ENCODE measurements at regions not wholly inside any gene's neighbourhood (a gene's known extent, or its start where the extent isn't known, plus 50 kb on each side); places are given as distances from the start of the nearest gene placed in this dataset.

DNA sequence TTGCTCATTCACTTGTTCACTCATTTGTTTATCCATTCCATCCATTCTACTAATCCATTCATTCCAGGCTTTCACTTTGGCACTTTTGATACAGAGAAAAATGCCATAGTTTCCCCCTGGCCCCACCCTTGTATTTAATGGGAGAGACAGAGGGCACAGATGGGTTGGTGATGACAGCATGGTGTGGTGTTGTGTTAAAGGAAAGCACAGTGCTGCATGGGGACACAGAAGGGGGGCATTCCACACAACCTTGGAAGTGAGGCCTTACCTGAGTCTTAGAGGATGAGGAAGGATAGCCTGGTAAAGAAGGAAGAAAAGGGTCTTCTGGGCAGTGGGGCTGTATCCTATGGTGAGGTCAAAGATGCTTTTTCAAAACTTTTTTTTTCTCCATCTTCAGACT lies 248.5 kb upstream of the C11orf87 start:
- DNase-seq: no peak

DNA sequence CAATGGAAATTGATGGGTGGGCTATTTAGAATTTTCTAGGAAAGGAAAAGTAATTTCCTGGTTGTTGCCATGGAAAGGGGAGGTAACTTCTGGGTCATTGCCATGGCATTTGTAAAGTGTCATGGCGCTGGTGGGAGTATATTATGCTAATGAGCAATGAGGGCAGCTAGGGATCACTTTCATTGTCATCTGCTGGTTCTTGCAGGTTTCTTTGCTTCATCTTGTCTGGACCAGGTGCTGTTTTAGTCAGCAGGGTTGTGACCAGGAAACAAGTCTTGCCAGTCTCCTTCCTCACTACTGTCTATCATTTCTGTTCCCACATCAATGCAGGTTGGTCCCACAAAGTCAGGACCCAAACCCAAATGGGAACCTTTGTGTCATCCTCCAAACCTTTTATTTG lies 237.6 kb upstream of the C11orf87 start:
- no peak for DNase-seq

DNA sequence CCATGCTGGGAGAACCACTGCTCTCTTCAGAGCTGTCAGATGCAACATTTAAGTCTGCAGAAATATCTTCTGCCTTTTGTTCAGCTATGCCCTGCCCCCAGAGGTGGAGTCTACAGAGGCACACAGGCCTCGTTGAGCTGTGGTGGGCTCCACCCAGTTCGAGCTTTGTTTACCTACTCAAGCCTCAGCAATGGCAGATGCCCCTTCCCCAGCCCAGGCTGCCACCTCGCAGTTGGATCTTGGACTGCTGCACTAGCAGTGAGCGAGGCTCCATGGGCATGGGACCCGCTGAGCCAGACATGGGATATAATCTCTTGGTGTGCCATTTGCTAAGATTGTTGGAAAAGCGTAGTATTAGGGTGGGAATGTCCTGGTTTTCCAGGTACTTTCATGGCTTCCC lies 229.1 kb upstream of the C11orf87 start:
- no peak for DNase-seq

DNA sequence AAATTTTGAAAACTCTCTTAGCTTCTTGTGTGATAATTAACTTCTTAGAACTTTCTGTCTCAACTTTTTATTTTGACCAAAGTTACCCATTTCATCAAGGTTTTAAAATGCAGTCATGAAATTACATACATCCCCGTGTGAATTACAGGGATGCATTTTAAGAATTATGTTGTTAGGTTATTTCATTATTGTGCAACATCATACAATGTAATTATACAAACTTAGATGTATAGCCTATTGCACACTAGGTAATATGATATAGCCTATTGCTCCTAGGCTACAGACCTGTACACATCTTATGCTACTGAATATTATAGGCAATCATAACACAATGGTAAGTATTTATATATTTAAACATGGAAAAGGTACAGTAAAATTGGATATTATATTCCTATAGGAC lies 228.1 kb upstream of the C11orf87 start:
- no peak for DNase-seq

DNA sequence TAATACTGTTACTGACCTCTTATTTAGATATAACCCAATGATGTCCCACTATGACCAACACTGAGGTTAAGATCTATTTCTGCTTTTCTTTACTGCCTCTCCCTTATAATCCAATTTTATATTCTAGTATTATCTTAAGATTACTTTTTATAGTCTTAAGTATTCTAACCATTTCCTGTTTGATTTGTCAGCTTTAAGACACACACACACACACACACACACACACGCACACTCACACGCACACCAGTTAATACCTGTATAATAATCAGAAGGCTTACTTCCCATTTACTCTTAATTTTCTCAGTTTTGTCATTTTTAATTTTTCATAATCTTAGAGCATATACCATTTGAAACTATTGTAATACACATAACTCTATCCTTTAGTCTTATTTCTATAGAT lies 226.0 kb upstream of the C11orf87 start:
- no peak for DNase-seq

DNA sequence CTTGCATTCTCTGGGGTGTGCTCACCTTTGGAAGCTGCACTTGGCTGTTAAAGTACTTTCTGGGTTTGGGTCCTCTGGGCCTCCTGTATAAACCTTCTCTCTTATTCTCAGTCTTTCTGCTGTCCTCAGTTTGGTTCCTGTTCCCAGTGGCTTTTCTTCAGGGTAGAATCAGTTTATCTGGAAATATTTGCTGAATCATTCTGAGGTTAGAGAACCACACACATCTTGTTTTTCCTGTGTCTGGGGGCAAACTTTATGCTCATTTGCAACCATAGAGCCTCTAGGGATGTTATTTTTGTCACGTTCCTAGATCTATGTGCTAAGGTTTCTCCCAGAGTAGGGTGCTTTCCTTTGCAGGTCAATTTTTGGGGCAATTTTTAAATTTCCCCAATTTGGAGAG lies 224.3 kb upstream of the C11orf87 start:
- no peak for DNase-seq

DNA sequence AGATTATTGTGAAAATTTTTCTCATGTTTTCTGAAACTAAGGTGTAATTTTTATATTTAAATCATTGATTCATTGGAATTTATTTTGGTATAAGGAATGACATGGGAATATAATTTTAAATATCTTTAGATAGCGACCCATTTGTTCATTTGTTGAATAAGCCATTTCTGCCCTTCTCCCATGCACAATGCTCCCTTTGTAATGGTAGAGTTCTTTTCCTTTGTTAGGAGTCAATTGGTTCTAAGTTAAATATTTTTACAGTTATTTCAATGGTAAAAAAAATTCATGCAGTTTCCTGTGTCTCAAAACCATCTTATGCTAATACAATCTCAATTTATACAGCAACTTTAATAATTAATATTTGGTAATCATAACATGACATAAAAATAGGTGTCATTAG lies 218.8 kb upstream of the C11orf87 start:
- no peak for DNase-seq

DNA sequence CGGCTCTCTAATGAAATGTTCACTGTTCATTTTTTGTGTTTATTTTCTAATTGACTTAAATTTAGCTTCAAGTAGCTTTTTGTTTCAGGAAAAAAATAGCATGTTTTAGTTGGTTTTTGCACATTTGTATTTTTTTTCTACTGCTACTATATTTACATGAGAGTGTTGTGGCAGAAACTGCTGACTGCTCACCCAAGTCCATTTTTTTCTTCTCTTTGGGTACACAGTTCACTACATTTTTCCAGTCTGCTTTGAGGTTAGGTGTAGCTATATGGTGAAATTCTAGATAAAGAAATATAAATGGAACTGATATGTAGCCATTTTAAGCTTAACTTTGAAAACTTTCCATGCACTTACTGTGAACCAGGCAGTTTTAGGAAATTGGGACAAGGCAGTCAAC lies 216.7 kb upstream of the C11orf87 start:
- no peak for DNase-seq

DNA sequence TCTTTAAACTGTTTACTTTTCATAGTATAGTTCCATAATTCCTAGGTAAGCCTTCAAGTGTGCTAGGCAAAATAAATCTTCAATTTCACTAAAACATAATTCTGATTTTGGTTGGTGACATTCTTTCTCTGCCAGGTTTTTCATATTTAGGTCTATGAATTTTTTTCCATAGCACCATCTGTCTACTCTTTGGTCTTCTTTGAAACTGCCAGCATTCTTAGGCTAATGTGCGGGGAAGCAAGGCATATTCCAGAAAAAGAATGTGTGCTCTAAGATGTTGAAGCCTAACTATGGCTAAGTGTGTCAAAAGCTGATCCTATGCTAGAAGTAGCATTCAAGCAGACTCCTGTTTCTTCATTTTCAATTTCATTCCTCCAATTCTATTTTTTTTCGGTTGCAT lies 213.9 kb upstream of the C11orf87 start:
- DNase-seq: no peak

DNA sequence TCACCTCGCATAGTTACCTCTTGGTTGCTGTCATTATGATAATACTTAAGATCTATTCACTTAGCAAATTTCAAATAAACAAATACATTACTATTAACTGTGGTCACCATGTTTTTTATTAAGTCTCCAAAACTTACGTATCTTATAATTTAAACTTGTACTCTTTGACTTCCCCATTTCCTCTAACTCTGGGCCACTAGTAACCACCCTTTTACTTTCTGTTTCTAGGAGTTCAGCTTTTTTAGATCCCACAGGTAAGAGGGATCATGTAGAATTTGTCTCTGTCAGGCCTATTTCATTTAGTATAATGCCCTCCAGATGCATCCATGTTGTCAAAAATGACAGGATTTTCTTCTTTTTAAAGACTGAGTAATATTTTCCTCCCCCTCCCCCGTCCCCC lies 212.4 kb upstream of the C11orf87 start:
- no peak for DNase-seq

DNA sequence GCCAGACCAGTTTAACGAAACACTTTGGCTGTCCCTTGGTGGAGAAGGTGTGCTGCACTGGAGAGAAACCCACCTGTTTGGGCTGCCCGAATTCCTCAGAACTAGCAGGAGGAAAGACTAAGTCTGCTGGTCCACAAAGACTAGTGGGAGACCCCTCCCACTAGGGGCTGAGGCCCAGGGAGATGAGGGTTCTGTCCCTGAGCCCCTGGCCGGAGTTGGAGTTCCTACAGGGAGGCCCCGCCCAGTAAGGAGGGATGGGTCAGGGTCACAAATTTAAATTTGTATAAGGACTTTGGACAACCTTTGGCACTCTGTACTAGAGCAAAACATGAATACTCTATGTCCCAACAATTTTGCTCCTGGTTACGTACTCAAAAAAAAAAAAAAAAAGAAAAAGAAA lies 200.8 kb upstream of the C11orf87 start:
- no peak for DNase-seq

DNA sequence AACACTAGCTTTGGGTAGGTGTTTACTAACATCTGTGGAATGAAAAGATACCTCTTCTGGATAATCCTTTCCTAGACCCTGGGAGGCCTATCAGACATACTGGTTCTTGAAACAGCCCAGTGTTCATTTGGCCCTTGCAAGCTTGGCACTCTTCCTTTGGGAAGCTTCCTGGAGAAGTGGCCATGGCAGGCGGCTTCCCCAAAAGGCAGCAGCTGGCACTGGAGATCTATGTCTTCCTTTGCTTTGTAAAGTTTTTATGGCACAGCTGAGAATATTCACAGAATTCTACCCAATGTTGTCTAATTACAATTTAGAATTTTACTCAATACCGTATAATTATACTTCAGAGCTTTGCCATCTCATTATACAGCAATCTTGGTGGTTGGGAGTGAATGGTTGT lies 199.2 kb upstream of the C11orf87 start:
- no peak for DNase-seq

DNA sequence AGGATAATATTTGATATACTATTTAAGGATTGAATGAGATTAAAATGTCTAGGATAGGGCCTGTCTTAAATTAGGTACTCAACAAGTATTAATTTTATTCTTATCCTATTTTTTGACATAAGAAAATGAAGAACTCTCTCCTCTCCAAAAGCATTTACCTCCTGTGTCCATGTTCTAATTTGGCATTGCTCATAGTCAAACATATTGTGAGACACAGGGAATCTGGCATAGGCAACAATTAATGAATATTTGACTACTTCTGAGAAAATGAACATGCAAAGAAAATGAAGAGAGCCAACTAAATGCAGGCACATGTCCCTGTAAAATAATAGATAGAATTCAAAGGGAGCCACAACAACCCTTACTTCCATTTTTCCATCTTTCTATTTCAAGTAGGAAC lies 198.5 kb upstream of the C11orf87 start:
- no peak for DNase-seq

DNA sequence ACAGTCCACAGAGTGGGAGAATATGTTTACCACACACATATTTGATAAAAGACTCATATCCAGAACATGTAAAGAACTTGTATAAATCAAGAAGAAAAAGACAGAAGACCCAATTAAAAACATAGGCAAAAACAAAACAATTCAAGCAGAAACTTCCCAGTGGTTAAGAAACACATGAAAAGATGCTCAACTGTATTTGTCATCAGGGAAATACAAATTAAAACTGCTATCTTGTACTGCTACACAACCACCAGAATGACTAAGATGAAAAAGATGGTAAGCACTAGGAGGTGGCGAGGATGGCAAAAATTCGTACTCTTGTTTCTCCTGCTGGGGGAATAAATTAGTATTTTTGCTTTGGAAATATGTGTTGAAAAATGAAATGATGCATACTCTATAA lies 192.3 kb upstream of the C11orf87 start:
- DNase-seq: no peak

DNA sequence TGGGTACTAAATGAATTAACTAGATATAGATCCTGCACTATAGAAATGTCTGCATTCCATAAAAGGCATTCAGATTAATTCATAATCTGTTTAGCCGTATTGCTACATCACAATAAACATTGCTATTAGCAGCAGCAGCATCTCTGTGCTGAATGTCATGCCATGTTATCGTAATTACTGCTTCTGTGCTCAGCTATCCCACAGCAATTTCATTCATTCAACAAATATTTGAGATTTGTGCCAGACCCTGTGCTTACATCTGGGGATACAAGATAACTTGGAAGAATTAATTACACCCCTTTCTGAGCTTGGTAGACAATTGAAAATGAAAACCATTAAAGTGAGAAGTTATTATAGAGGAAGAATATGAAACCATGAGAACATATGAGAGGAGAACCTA lies 185.8 kb upstream of the C11orf87 start:
- no peak for DNase-seq

DNA sequence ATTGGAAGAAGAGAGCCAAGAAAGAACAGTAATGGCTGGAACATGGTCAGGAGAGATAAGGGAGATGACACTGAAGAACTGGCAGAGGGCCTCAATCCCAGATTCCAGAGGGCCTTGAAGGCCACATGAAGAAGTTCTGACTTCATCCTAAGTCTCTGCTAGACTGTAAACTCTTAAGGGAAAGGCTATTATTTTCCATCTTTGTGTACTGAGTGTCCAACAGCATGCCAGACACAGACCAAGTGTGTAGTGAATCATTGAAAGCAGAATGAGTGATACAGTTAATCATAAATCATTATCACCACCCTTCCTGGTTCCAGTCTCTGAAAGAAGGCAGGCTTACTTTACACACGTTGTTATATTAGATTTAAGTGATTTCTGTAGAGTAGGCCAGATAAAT lies 185.3 kb upstream of the C11orf87 start:
- no peak for DNase-seq

DNA sequence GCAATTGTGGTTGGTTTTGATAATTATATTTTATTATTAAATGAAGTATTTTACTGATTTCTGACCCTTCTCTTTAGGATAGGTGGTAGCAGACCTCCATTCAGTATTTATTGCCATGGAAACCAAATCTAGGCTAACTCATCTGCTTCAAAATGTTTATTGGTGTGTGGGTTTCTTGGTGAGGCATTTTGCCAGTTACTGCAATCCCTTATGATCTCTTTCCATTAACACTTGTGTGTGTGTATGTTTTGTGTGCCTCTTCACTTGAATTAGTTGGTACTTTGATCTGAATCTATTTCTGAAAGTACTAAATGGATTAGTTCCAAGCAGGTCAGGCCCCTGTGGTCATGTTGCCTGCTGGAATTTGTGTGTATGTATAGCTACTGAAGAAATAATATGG lies 184.4 kb upstream of the C11orf87 start:
- peak; percentile 34 for DNase-seq

DNA sequence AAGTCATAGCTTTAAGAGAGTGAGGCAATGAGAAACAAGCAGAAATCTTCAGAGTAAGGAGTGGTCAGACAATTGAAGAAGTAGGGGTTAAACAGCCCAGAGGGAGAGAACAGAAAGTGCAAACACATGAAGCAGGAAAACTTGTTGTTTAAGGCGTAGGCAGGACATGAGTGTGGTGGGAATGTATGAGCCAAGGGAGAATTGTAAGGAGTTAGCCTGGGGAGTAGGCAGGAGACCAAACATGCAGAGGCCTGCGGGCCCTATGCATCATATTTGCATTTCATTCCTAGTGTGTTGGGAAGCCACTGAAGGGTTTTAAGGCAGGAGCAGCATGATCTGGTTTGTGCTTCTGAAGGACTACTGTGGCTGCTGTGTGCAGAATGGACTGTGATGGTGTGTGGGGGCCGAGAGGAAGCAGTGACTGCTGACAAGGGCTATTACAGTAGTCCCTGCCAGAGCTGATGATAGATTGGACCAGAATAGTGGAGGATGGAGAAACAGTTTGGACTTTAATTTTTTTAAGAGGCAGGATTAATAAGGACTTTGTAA lies 179.9 kb upstream of the C11orf87 start:
- peak; percentile 39 for DNase-seq

DNA sequence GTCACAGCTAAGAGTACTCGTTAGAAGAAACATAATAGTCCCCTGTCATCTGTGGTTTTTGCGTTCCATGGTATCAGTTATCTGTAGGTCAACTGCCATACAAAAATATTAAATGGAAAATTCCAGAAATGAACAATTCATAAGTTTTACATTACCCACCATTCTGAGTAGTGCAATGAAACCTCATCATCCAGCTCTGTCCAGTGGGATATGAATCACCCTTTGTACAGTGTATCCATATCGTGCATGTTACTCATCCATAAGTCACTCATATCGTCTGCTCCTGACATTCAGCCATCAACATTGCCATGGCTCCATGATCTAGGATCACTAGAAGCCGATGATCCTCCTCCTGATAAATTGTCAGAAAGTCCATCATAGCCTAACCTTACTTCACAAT lies 174.9 kb upstream of the C11orf87 start:
- DNase-seq: no peak

DNA sequence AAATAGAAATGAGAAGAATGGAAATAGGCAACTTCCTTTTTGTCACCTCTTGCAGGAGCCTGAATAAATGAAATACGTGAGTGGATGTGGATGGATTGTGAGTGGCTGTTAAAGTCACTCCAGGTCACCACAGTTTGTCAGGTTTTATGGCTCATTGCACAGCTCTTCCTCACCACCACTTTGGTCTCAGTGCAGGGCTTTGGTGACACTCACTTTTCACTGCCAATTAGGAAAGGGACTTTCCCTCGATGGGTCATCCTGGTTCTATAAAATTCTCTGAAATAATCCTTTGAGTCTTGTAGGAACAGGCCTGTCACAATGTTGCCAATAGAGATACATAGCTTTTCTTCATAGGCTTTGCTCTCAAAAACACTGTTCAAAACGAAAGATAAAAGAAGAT lies 172.4 kb upstream of the C11orf87 start:
- DNase-seq: no peak

DNA sequence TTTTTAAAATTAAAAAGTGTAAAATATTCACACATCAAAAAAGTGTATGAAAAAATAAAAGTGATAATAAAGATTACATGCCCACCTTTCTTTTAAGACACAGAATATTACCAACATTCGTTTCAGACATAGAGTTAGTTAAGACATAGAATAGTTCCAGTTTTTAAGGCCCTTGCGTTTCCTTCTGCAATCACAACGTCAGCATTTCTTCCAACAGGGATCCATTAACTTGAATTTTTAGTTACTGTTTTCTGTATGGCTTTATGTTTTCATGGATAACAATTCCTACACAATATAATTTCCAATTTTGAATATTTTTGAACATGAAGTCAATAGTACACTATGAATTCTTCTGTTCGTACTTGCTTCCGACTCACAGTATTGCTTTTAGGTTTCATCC lies 170.8 kb upstream of the C11orf87 start:
- no peak for DNase-seq

DNA sequence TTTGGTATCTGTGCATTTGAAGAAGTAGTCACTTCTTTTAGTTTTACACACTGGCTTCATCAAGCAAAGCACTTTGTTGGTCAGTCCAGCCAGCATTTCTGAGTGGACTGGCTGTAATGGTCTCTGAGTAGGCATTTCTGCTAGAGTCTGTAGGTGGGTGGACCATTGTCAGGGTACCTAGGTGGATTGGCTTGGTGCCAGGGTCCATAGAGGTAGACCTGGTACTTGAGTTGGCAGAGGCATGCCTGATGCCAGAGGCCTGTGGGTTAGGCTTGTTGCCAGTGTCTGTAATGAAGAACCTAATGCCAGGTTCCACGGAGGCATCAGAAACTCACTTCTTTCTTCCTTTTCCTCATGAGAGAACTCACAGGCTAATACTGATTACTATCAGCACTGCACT lies 157.9 kb upstream of the C11orf87 start:
- DNase-seq: no peak

DNA sequence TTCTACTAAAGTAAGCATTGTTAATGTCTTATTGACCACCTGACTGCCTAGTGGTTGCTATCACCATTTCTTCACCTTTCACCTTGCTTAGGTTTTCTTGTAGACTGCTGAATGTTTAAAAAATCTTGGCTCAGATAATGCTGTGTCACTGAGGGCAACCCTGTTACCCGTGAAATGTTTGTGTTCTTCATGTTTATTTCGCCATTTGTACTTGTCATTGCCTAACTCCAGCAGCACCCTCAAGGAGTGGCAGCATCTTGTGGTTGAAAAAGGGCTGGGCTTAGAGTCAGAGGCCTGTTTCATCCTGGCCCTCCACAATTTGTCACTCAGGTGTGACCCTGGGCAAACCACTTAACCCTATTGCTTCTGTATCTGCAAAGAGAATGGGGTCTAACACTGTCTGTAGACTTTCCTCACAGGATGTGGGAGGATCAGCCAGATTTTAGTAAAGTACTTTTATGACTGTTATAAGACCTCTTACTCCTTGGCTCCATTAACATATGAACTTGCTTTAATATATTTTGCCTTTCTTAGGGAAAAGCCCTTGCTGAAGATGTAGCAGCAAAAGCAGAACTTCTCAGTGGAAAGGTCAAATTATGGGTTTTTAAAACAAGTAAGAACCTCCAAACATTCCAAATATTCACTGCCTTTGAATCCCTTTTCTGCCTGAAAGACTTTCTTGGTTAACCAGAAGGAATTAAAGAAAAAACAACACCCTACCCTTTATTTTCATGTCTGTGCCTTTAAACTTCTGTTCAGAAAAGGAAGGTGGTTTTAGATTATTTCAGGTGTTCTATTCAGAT lies 154.5 kb upstream of the C11orf87 start:
- DNase-seq: no peak

DNA sequence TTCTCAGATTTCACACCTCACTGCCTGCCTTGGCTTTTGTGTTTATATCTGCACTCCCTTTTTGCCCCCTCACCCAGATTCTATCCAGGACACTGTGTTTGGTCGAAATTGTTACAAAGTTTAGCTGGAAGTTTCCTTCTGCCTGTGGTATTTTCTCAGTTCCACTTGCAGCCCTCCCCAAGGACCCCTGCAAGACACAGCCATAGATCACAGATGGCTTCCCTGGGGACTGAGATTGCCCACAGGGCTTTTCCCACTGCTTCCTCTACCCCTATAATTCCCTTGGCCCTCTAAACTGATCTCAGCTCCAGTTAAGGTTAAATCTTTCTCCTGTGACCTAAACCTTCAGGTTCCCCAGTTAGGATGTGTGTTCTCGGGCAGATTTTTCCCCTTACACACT lies 146.1 kb upstream of the C11orf87 start:
- no peak for DNase-seq

DNA sequence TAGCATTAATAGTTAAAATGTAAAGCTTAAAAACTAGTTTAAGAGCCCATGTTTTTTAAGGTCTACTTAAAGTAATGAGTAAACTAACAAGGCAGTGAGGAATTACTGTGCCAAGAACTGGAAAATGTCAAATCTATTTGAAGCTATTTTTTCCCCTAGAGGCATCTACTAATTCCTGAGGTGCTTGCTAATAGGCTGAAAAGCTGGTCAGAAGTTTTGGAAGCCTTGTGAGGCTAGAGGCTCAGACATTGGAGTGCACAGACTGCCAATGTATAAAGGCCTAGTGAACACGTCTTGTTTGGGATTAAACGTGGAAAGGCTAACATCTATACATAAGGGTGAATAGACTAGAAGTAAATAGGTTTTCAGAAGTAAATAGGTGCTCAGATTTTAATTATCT lies 136.5 kb upstream of the C11orf87 start:
- no peak for DNase-seq
